NCI-H1930 (cell line): ENCODE measurements at regions not wholly inside any gene's neighbourhood (a gene's known extent, or its start where the extent isn't known, plus 50 kb on each side); places are given as distances from the start of the nearest gene placed in this dataset.
A peak's percentile ranks its signal among the peaks of the same experiment; 100 is the strongest.
"Not testable (repeated sequence)": the region's sequence is repeated elsewhere in the genome, so short reads cannot be mapped to it uniquely, and the experiment has no call there.

ENCODE experiments used
- DNase-seq, 2 experiments: peaks; one replicate each; lab custom pipeline; 2025; lab: John Stamatoyannopoulos, UW

- no peak for DNase-seq
Observed at GRCh38 chr7:113217314-113217713, 99.0 kb upstream of the SMIM30 start.

DNA sequence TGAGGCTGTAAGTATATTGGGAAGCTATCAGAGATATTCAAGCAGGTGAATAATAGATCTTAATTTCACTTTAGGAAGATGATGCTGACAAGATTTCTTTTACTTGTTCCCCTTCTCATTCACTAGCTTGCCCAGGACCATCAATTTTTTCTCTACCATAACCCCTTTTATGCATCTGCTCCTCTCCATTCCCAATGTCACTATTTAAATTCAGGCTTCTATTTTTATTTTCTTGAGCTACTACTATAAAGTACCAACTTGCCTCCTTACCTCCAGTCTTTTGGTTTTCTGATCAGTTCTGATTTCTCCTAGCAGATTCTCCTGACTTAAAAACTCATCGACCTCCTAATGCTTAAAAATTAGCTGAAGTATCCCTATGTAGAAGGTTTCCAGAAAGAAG lies 97.7 kb upstream of the SMIM30 start:
- no peak for DNase-seq

DNA sequence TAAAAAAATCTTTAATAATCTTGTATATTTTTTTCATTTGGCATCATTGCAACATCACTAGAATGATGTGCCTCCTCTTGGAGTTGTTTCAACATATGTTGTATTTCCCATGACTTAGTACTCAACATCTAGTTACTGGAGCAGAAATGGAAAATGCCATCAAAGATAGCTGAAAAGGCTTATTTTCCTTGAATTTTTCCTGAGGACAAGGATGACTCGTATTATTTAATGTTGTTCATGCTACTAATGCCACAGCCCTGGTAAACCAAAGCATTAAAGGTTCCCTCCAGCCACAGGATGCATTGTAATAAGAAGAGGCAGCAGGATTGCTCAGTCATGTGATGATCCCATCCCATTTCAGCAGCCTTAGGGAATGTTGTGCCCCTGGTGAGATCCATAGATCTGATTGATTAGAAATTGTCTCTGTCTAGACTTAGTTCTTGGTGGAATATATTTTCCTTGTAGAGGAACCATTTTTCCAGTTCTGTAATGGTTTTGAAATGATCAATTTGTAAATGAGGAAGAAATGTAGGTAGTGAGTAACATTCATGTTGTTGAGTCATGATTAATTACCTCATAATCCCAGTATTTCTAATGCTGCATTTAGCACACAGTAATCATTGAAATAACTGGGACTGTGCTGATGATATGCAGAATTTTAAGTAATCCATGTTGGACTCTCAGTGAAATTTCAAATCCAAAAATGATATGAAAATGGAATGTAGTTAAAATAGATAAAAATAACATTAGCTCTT lies 91.3 kb upstream of the SMIM30 start:
- DNase-seq: no peak

DNA sequence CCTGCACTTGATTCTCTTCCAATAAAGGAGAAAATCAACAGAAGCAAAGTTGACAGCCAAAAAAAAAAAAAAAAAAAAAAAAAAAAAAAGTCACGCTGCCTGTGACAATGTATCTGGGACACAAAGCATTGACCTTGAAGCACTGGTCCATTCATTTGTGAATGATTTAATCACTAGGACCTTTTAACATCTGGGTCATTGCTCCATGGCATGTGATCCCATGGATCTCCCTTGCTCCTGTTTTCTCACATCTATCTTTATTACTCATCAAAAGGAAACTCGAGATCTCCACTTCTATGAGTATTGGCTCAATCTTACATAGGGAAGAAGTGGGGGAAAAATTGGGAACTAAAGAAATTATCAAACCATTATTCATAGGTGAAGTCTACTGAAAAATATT lies 89.6 kb upstream of the SMIM30 start:
- DNase-seq: no peak

DNA sequence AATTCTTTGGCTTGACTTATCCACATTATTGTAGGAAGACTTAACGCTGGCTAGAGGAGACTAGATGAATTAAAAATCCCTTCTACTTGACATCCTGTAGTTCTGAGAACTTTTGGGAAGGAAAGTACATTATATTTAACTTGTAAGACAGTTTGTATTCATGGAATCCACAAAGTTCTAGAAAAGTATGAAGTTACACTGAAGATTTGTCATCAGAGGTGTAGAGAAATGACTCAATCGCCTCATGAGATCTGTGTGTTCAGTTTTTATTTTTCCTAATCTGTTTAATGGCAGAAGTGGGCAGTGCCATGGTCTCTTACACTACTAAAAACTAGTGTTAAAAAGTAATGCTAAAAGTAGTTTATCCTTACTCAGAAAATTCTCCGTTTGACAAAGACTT lies 89.1 kb upstream of the SMIM30 start:
- no peak for DNase-seq

GRCh38 chr7:113204415-113204814 lies 86.1 kb upstream of the SMIM30 start:
- DNase-seq: no peak

GRCh38 chr7:113202284-113202683 lies 83.9 kb upstream of the SMIM30 start:
- DNase-seq: no peak

- DNase-seq: no peak
Observed at GRCh38 chr7:113200281-113200680, 81.9 kb upstream of the SMIM30 start.

- no peak for DNase-seq
Observed at GRCh38 chr7:113199841-113200240, 81.5 kb upstream of the SMIM30 start.

DNA sequence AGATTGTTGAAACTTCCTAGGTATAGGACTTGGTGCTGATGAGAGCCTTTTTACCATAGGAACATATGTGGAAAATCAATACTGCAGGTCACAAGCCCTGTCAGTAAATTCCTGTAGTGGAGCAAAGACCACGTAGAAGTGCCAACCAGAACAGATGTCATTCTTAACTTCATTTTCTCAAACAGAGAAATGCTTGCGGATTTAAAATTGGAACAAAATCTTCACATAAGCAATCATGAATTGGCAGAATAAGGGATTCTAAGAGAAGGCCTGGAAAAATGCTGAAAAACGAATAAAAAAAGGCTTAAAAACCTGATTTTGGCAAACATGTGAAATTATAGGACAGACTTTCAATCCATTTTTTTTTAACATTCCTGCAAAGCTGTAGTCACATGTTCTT lies 80.8 kb upstream of the SMIM30 start:
- no peak for DNase-seq

- no peak for DNase-seq
Observed at GRCh38 chr7:113198226-113198625, 79.9 kb upstream of the SMIM30 start.

DNA sequence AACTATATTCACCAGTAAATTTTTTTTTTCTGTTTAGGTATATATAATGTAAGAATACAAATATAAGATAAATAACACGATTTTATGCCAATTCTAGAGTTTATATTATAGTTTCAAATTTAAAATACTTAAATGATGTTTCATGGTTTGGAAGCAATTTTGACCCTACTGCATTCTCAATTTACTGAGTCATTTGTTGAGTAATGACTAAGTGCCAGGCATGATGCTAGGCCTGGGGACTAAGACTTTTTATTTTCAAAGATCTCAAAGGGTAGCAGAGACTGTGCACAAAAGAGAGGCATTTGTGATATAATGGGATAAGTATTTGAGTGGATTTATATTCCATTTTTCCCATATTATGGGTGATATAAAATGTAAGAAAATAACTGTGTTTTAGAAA lies 78.9 kb upstream of the SMIM30 start:
- no peak for DNase-seq

GRCh38 chr7:113188396-113188795 lies 70.0 kb upstream of the SMIM30 start:
- no peak for DNase-seq

- DNase-seq: no peak
Observed at GRCh38 chr7:113179313-113179712, 61.0 kb upstream of the SMIM30 start.

GRCh38 chr7:113176836-113177235 lies 58.5 kb upstream of the SMIM30 start:
- peak in 1 of 2 experiments; percentile 5 for DNase-seq

DNA sequence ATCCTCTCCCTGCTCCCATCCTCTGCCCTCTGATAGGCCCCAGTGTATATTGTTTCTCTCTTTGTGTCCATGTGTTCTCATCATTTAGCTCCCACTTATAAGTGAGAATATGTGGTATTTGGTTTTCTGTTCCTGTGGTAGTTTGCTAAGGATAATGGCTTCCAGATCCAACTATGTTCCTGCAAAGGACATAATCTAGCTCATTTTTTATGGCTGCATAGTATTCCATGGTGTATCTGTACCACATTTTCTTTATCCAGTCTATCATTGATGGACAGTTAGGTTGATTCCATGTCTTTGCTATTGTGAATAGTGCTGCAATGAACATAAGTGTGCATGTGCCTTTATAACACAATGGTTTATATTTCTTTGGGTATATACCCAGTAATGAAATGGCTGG lies 57.8 kb upstream of the SMIM30 start:
- not testable (repeated sequence) for DNase-seq

- no peak for DNase-seq
Observed at GRCh38 chr7:113175525-113176104, 57.3 kb upstream of the SMIM30 start.

GRCh38 chr7:113172726-113173125 lies 54.4 kb upstream of the SMIM30 start:
- DNase-seq: no peak

GRCh38 chr7:113170591-113170990 lies 52.2 kb upstream of the SMIM30 start:
- no peak for DNase-seq
